NCI-H82 treated with DMSO at 0.1 percent for 48 hours (cell line): ENCODE measurements at regions not wholly inside any gene's neighbourhood (a gene's known extent, or its start where the extent isn't known, plus 50 kb on each side); places are given as distances from the start of the nearest gene placed in this dataset.

Experiments used
- DNase-seq: peaks from one replicate; lab custom pipeline; 2025; ENCODE audit not compliant: unreplicated experiment; lab: John Stamatoyannopoulos, UW

DNA sequence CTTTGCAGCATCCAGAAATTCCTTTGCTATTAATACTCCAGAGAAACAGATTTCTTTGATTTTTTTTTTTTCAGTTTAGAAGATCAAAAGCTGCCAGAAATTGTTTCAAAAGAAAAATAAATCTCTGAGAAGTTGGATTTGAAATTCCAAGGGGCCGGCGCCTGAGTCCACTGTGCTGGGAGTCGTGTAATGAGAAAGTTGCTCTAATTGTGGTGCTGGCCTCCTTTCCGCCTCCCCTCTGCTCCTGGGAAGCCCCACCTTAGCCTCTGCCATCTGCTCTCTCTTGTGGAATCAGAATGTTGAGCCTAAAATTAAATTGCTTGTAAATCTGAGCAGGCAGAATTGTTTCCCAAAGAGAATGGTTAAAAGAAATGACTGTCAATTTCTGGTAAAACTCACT is 93.3 kb downstream of the EMX2 start:
- no peak for DNase-seq

DNA sequence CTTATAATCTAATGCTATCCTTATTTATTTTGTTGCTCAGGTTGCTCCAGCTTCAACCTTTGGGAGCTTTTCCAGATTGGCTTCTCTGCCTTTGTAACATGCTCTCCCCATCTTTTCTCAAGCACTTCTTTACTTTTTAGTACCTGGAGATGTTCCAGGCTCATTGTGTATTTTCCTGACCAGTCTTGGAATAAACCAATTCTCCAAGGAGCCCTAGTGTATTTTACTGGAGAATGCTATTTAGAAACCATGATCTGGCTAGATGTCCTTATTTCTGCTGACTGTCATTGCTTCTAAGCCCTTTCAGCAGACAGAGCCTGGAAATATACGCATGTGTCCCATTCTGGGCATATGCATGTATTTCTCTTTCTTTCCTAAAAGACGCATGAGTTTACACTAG is 95.7 kb downstream of the EMX2 start:
- DNase-seq = no peak

DNA sequence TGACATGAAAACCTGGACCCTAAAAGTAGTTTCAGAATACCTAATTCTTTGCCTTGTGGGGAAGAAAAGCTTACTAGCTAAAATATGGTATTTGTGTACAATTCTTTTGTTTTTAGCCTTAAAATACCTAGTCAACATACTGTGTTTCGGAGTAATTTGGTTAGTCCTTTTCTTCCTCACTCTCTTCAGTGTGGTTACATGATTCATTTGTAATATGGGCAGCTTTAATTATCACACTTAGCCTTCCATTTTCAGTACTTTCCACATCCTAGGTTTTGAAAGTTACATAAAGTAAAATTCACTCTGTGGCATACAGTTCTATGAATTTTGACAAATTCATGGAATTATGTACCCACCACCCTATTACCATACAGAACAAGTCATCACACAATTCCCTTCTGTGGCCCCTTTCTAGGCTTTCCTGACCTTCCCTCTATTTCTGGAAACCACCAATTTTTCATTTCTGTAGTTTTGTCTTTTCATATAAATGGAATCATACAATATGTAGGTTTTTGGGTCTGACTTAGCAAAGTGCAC is 96.2 kb downstream of the EMX2 start:
- no peak for DNase-seq

DNA sequence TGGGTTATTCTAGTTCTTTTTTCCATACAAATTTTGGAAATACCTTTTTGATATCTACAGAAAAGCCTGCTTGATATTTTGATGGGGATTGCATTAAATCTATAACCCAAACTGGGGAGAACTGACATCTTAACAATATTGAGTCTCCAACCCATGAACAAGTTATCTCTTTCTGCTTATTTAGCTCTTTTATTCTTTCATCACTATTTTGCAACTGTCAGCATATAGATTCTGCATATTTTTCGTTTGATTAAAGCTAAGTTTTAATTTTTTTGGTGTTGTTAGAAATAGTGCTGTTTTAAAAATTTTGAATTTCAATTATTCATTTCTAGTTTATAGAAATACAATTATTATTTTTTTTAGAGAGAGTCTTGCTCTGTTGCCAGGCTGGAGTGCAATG is 97.9 kb downstream of the EMX2 start:
- DNase-seq = no peak

DNA sequence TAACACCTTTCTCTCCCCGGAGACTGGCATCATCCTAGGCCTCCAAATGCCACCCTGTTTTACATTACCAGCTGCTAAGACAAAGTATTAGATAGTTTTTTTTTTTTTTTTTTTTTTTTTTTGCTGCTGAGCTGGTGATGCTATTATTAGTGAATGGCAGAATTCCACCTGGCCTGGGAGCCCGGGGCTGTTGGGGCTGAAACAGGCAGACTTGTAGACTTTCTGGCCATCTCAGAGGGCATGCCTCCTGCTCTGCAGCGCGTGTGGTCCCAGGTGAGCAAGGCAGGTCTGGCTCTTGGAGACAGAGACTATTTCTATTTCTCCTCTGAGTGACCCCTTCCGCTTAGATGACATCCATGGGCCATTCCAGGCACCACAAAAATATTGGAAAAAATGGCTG is 104.2 kb downstream of the EMX2 start:
- no peak for DNase-seq

DNA sequence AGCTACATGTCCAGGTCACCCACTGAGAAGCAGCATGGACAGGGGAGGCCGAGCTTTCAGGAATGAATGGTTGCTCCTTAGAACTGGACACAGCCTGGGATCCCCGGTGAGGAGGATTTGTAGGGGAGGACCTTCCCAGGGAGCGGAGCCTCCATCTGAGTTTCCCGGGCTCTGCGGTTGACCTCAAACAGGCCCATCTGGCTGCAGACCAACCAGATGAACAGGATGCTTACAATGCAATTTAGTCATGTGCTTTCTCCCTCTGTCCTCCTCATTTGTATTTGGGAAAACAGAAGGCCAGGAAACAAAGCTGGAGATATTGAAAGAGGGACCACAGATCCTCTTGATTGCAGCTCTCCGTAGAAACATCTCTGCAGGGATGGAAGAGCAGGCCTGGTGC is 104.8 kb downstream of the EMX2 start:
- DNase-seq = no peak

DNA sequence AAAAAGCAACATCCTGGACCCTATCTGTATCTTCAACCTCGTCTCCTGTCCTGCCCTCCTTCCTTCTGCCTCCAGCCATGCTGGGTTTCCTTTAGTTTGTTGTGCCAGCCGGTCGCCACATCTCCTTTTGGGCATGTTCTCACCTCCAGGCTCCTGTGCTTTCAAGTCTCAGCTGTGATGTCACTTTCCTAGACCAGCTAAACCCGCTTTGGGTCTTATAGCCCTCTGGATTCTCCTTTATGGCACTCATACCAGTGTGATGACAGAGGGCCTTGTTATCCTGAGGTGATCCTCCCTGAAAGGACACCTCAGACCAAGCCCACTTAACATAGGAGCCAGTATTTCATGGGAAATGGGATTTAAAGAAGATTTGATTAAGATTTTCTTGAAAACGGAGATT is 108.6 kb downstream of the EMX2 start:
- no peak for DNase-seq

DNA sequence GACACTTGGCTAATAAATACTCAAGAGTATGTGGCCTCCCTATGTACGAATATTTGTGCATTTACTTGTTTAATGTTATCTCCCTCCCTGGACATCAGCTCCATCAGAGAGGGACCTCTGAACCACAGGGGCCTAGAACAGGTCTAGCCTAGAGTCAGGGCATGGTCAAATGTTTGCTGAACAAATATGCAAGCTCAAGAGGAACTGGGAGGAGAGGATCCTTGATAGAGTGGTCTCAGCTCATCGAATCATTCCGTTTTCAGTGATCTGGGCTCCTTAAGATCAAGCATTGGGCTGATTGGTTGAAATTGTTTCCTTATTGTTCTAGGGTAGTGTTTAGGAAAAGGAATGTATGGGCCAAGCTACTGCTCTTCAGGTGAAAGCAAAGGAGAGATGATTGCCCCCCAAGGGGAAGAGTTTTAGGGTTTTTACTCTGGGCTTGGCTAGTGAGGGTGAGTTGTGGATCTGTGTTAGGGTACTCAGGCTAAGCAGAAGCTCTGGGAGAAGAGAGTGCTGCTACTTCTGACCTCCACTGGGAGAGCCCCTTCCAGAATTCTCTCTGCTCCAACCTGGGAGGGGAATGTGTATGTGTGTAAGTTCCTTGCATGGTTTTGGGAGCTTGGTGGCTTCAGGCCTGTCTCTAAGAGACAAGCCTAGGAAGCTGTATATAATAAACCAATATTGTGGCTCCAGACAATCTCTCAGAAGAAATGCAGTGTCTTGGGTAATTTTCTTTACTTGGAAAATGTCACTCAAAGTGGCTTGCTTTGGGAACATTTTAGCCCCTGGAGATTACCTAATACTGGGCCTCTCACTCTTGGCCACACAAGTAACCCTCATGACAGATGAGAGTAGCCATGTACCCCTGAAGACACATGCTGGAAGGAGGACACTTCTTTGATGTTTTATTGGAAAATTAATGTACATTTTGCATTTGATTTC is 110.0 kb downstream of the EMX2 start:
- DNase-seq = no peak

DNA sequence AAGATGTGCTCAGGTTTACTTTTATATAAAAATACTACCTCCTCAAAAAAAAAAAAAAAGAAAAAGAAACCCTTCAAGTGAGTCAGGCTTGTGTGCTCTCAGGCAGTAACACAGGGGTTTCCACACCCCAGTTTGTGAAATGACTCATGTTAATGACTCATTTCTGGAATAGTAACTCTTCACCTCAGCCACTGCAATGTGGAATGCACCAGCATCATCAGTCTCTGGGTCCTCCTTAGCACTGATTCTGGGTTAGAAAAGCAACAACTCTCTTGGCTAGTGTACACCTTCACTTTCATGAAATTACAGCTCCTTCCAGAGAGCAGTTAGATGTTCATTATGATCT is 110.6 kb downstream of the EMX2 start:
- DNase-seq = no peak

DNA sequence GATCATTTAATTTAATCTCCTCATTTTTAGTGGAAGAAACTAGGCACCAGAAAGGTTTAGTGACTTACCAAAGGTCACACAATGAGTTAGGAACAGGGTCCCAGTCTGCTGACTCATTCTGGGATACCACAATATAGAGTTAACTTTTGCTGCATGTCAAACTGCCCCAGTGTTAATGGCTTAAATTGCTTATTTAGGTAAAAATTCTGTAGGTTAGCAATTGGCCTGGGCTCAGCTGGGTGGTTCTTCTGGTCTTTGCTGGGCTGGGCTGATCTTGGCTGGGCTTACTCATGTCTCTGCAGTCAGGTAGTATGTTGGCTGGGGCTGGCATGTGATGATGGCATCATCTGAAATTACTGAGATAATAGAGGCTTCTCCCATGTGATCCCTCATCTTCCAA is 111.6 kb downstream of the EMX2 start:
- DNase-seq = no peak

DNA sequence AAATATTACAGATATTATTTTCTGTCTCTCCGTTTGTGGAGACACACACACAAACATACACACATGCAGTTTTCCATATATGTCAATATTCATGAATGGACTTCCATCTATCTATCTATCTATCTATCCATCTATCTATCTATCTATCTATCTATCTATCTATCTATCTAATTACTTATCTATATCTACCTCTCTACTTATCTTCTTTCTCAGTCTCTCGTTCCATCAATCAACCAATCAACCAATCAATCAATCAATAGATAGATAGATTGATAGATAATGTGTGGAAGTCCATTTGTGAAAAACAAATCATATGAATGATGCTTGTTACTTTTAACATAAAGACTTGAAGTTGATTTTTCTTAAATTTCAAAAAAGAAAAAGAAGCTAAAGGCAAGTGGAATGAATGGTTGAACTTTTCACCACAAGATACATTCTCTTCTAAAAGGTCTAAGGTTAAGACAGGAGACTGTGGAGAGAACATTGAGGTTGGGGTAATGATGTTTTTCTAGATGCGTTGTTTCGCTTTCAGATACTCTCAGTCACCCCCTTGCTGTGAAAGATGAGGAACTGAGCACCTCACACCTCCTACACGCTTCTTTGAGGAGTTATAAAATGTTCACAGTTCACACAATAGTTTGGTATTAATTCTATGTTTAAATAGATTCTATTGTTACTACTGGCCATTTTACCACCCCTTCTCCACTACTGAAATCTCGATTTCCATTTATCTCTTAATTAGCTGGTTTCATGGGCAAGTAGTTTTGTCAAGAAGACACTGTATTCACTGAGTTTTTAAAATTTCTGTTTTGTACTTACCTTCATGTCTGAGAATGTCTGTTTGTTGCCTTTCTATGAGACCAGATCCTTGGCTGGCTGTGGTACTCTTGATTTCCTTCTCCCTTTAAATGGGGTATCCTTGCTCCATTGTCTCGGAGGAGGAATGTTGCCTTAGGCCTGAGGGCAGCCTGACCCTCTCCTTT is 114.1 kb downstream of the EMX2 start:
- DNase-seq = no peak

DNA sequence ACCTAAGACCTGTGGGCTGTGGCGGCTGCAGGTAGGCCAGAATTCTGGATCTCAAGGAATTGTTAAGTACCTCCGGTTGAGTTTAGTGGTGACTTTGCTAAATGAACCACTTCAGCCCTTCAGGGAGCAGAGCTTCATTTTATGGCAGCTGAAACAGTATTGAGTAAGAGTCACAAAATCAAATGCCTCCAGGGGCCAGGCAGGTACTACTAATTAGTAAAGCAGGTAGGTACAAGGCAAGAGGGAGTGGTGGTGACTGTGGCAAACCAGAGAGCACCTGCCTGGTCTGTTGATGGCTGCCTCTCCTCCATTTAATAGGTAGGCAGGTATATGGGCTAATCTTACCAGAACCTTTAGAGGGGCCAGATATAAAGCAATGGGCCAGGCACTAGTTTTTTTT is 118.8 kb downstream of the EMX2 start:
- DNase-seq = no peak

DNA sequence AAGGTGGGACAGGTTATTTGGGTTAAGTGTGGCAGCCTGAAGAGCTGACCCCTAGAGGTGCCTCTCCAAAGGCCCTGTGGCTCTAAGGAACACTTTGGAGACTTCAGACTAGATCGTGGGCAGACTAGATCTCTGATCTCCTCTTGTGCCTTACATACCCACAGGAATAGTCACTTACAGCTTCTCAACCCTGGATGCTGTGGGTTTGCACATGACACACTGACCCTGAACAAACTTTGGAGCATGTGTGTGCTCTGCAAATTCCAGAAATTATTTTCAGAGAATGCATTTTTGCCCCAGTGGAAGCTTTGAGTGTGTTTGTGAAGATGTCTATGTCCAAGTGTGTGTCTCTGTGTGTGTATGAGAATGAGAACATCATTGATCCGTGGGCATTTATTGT is 119.6 kb downstream of the EMX2 start:
- no peak for DNase-seq

DNA sequence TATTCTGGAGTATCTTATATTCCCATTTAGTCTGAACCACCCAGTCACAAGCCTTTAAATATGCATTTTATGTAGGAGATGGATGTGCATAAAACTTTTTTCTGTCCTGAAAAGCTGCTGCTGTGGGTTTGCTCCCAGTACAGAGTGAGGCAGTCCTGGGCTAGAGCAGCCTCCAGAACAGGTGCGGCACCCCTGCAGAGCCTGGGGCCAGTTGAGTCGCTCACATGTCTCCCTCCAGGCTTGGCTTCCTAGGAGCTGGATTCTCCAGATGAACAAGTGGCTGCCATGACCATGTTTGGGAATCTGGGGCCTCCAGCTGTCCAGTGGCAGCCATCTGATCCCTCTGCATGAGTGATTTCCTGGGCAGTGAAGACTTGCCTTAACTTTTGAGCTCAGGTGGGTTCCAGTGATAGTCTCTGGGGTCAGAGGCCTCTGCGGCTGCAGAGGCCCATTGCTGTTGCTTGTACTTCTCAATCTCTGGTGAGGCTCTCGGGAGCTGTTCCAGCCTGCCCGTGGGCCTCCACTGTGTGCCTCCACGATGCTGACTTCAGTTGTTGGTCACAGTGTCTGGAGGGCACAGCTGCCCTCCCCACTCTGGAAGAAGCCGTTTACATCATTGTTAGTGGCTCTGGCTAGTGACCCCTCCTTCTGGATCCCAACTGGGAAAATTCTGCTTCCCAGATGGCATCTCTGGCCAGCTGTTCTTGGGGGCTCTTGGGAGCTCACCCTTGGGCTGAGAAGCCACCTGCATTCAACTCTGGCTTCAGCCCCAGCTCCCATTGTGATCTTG is 120.4 kb downstream of the EMX2 start:
- no peak for DNase-seq

DNA sequence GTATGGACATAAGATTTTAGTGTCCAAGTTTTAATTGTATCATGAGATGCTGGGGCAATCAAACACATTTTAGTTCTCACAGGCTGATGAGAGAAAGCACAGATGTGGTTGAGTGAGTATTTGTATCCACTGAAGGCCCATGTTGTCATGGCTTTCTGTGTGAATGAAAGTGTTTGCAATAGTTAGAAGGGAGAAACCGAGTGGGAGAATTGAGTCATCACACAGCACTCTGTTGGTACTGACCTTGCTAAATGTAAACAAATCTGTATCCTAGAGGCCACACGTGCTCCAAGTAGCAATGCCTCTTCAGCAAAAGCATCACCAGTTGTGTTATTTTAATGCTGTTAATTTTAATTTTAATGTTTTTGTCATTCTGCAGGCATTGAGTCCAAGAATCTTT is 121.2 kb downstream of the EMX2 start:
- DNase-seq = no peak

DNA sequence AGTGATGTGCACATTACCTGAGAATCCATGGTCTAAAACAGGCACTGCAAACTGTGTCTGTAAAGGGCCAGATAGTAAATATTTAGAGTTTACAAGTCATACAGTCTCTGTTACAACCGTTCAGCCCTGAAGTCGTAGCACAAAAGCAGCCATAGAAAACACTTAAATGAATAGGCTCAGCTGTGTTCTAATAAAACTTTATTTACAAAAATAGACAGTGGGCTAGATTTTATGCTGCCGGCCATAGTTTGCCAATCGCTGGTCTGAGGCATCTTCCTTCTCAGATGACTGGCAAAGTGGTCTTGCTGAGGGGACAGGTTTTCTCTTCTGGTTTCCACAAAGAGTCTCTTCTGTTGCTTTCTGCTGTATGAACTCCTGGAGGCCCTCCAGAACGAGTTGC is 121.7 kb downstream of the EMX2 start:
- DNase-seq = no peak

DNA sequence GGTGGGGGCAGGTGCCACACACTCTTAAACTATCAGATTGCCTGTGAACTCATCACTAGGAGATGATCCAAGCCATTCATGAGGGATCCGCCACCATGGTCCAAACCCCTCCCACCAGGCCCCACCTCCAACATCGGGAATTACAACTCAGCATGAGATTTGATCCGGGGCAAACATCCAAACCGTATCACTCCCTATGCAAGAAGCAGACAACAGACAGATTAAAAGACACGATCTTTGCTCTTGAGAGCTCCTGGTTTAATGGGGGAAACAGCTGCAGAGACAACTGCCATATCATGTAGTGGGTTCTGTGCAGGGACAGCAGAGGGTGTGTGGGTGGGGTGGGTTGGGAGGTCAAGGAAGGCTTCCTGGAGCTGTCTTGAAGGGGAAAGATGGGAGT is 123.6 kb downstream of the EMX2 start:
- DNase-seq = no peak

DNA sequence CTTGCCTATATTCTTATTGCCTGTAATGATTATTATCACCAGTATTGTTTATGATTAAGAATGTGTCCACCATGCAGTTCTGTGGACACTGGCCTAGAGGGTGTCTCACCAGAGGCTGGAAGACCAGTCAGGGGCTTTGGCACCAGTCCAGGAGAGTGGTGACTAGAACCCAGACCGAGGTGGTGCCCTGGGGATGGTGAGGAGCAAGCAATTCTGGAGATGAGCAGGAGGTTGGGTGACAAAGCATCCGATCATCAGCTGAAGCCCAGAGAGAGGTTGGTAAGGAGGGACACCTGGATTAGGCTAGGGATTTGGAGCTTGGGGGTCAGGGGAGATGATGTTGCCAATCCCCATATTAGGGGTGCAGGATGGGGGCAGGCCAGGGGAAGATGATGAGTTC is 124.4 kb downstream of the EMX2 start:
- DNase-seq = no peak

DNA sequence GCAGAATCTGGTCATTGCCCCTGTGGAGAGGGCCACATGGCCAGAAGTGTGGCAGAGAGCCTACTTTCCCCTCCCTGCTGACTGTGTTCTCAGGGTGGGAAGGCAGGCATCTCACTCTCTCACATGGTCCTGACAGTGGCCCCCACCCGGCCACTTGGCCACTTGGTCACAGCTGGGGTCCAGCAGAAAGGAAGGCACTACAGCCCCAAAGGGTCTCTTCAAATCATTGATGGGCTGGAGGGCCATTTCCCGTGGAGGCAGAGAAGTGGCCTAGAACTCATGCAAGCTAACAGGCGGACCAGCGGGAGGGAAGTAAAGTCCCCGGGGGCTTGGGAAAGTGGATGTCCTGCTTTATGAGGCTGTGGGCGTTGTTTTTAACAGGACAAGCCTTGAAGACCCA is 125.3 kb downstream of the EMX2 start:
- DNase-seq = no peak

DNA sequence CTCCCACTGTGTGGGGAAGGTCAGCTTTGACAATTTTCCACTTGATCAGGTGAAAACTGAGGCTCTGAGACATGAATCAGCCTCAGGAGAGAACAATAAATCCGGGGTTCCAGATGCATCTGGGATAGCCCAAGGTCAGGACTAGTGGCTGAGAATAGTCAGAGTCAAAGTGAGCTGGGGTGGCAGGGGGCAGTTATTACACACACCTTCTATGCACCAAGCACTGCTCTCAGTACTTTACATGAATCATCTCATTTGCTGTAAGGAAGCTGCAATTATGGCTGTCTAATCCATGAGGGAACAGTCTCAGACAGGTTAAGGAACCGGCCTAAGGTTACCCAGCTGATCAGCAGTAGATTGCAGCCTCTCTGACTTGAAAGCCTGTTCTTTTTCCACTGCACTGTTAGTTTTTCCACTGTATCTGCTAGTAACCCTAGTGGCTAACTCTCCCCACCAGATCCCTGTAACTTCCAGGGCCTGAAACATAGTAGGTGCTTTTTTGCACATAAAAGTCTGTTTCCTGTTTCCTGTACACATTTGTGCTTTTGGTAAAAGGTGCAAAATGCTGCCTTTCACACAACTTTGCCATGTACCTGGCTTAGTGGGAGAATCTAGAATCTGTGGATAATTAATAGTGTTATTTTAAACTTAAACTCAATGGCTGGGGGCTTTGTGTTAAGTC is 125.9 kb downstream of the EMX2 start:
- no peak for DNase-seq
